GM12891 (cell line): ENCODE measurements at regions not wholly inside any gene's neighbourhood (a gene's known extent, or its start where the extent isn't known, plus 50 kb on each side); places are given as distances from the start of the nearest gene placed in this dataset.

Source experiments
- POLR2A ChIP-seq: IDR thresholded peaks from 2 replicates; pipeline ENCODE4 v1.6.1; 2011; ENCODE audit warnings: low read depth, low read length, control low read depth
- POLR2AphosphoS5 ChIP-seq: IDR thresholded peaks from 2 replicates; pipeline ENCODE4 v1.6.1; 2011; ENCODE audit warnings: low read depth, low read length, control low read depth
- SPI1 ChIP-seq: IDR thresholded peaks from 2 replicates; pipeline ENCODE4 v1.6.1; 2011; ENCODE audit warnings: low read depth, low read length, control low read depth

GRCh38 chr6:126826166-126826714, 292.2 kb upstream of the RSPO3 start:
- no peak for TF ChIP-seq POLR2A
- no peak for TF ChIP-seq POLR2AphosphoS5
- no peak for TF ChIP-seq SPI1
